OCI-LY7 (cell line): ENCODE measurements at regions not wholly inside any gene's neighbourhood (a gene's known extent, or its start where the extent isn't known, plus 50 kb on each side); places are given as distances from the start of the nearest gene placed in this dataset.
"Not testable (repeated sequence)": the region's sequence is repeated elsewhere in the genome, so short reads cannot be mapped to it uniquely, and the experiment has no call there.

Experiments used
- BruUV-seq: library from RNA; stranded (reverse); fragments of 400-500 nt; replicated peaks from 2 replicates; lab custom pipeline; 2021; lab: Mats Ljungman, UMichigan
- CTCF ChIA-PET: fragments of 300-600 bp; sonication (Branson Sonifier 250); formaldehyde crosslinking; loops from one replicate; lab custom pipeline; 2022; ENCODE audit warnings: antibody characterized with exemption; ENCODE audit not compliant: unreplicated experiment; lab: Charles Lee
- POLR2A ChIA-PET: fragments of 300-600 bp; sonication (Branson Sonifier 250); formaldehyde crosslinking; loops from one replicate; lab custom pipeline; 2022; ENCODE audit warnings: antibody characterized with exemption; lab: Charles Lee
- DNase-seq: peaks from one replicate; pipeline ENCODE4 v3.0.0-alpha.2; 2015; ENCODE audit warnings: low spot score
- H2AFZ ChIP-seq: fragments of 200-600 bp; sonication (generic), shearing (Covaris generic); 2 replicates; pipeline ENCODE4 v1.6.1; 2014; ENCODE audit warnings: mild to moderate bottlenecking, antibody characterized with exemption, low read length, moderate library complexity
- H3K27ac ChIP-seq: fragments of 200-600 bp; sonication (generic); 2 replicates; pipeline ENCODE4 v1.5.1; 2014; ENCODE audit warnings: mixed run types, low read depth, mild to moderate bottlenecking, moderate library complexity, low read length, inconsistent platforms; ENCODE audit not compliant: poor library complexity, severe bottlenecking
- H3K36me3 ChIP-seq: fragments of 200-600 bp; sonication (generic); 2 replicates; pipeline ENCODE4 v1.6.1; 2014; ENCODE audit warnings: mild to moderate bottlenecking, antibody characterized with exemption, low read length, moderate library complexity, mixed read lengths; ENCODE audit not compliant: insufficient read depth
- H3K4me1 ChIP-seq: fragments of 200-600 bp; sonication (generic); 2 replicates; pipeline ENCODE4 v1.5.1; 2014; ENCODE audit warnings: mild to moderate bottlenecking, low read length; ENCODE audit not compliant: insufficient read depth, poor library complexity, severe bottlenecking
- H3K4me2 ChIP-seq: fragments of 200-600 bp; sonication (generic); 2 replicates; pipeline ENCODE4 v1.6.1; 2014; ENCODE audit warnings: mild to moderate bottlenecking, low read length
- H3K4me3 ChIP-seq: fragments of 200-600 bp; sonication (generic); 2 replicates; pipeline ENCODE4 v1.5.1; 2014; ENCODE audit warnings: mild to moderate bottlenecking, low read depth, low read length; ENCODE audit not compliant: poor library complexity, severe bottlenecking
- H3K79me2 ChIP-seq: fragments of 200-600 bp; sonication (generic); 2 replicates; pipeline ENCODE4 v1.6.1; 2016; ENCODE audit warnings: low read depth, mild to moderate bottlenecking, low read length, moderate library complexity, mixed read lengths; ENCODE audit not compliant: insufficient read depth
- H3K9me2 ChIP-seq: fragments of 200-600 bp; sonication (generic); 2 replicates; pipeline ENCODE4 v1.6.1; 2016; ENCODE audit warnings: mild to moderate bottlenecking, low read length, mixed read lengths; ENCODE audit not compliant: insufficient read depth
- H3K9me3 ChIP-seq: fragments of 200-600 bp; sonication (generic); 2 replicates; pipeline ENCODE4 v1.6.1; 2014; ENCODE audit warnings: mild to moderate bottlenecking, mixed run types, low read length, mixed read lengths
- H4K20me1 ChIP-seq: fragments of 200-600 bp; sonication (generic); 2 replicates; pipeline ENCODE4 v1.6.1; 2014; ENCODE audit warnings: mild to moderate bottlenecking, antibody characterized with exemption, low read length, moderate library complexity, mixed read lengths; ENCODE audit not compliant: insufficient read depth
- EZH2phosphoT487 ChIP-seq: fragments of 200-600 bp; sonication (generic); IDR thresholded peaks from 2 replicates; pipeline ENCODE4 v1.6.1; 2018; ENCODE audit warnings: low read depth, borderline replicate concordance, mild to moderate bottlenecking, mixed run types, antibody characterized with exemption, low read length, moderate library complexity, mixed read lengths
- intact Hi-C: fragments of 100-400 bp; cut with micrococcal nuclease; formaldehyde crosslinking; loops from one replicate; pipeline ENCODE4 v1.10.0; 2022; ENCODE audit not compliant: unreplicated experiment
- TF ChIP-seq, protein P1 (sequence below): fragments of 200-600 bp; sonication (generic); conservative IDR thresholded peaks from 2 replicates; pipeline ENCODE4 v1.5.1; 2014; ENCODE audit warnings: mild to moderate bottlenecking, antibody characterized with exemption, low read length, moderate library complexity, mixed read lengths

DNA sequence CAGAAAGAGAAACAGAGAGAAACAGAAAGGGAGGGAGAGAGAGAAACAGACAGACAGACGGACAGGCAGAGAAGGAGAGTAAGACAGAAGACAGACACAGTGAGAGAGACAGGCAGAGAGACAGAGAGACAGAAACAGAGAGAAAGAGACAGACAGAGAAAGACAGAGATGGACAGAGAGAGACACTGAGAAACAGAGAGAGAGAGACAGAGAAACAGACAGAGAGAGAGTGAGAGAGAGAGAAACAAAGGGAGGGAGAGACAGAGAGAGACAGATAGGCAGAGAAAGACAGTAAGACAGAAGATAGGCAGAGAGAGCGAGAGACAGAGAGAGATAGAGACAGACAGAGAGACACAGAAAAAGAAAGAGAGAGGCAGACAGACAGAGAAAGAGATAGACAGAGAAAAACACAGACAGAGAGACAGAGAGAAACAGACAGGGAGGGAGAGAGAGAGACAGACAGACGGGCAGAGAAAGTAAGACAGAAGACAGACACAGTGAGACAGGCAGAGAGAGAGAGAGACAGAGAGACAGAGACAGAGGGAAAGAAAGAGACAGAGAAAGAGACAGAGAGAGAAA lies 753.4 kb upstream of the DEFB115 start:
- H4K20me1 ChIP-seq: no peaks in the 10 kb centered on the region

DNA sequence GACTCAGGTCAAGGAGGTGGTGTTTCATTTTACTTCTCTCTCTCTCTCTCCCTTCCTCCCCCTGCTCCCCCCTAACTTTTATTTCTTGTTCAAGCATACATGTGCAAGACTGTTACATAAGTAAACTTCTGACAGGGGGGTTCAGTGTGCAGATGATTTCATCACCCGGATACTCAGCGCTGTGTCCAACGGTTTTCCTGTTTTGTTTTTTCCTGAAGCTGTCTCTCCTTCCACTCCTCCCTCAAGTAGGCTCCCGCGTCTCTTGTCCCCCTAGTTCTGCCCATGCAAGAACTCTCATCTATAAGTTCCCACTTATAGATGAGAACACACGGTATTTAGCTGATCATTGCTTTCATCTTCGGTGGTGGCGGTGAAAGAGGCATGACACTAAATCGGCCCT lies 751.9 kb upstream of the DEFB115 start:
- BruUV-seq: no TSS peak
- Histone ChIP-seq H3K9me2 (no peaks in the 10 kb centered on the region), H3K4me2 (no peak overlapping the region), H3K4me3 (no peak overlapping the region), H3K4me1 (no peaks in the 10 kb centered on the region), H3K36me3 (no peaks in the 10 kb centered on the region), H2AFZ (no peak overlapping the region), H3K27ac (no peak overlapping the region), H3K79me2 (no peaks in the 10 kb centered on the region), H3K9me3 (no peaks in the 10 kb centered on the region), H4K20me1 (no peaks in the 10 kb centered on the region)
- DNase-seq: no peak
- ChIA-PET CTCF (no interaction called here), POLR2A (no interaction called here)
- TF ChIP-seq, protein P1, sequence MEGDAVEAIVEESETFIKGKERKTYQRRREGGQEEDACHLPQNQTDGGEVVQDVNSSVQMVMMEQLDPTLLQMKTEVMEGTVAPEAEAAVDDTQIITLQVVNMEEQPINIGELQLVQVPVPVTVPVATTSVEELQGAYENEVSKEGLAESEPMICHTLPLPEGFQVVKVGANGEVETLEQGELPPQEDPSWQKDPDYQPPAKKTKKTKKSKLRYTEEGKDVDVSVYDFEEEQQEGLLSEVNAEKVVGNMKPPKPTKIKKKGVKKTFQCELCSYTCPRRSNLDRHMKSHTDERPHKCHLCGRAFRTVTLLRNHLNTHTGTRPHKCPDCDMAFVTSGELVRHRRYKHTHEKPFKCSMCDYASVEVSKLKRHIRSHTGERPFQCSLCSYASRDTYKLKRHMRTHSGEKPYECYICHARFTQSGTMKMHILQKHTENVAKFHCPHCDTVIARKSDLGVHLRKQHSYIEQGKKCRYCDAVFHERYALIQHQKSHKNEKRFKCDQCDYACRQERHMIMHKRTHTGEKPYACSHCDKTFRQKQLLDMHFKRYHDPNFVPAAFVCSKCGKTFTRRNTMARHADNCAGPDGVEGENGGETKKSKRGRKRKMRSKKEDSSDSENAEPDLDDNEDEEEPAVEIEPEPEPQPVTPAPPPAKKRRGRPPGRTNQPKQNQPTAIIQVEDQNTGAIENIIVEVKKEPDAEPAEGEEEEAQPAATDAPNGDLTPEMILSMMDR: no peak
- TF ChIP-seq EZH2phosphoT487: no peak
- intact Hi-C loops: no loop called here

More for the DNA sequence above, 753.4 kb upstream of the DEFB115 start:
- no peak for TF ChIP-seq EZH2phosphoT487
- TF ChIP-seq, protein P1: no peak
- ChIA-PET CTCF (no interaction called here), POLR2A (no interaction called here)
- Histone ChIP-seq H3K79me2 (no peaks in the 10 kb centered on the region), H3K9me3 (no peaks in the 10 kb centered on the region), H3K9me2 (no peaks in the 10 kb centered on the region), H3K4me2 (no peak overlapping the region), H3K36me3 (no peaks in the 10 kb centered on the region), H3K4me1 (no peaks in the 10 kb centered on the region), H3K27ac (no peak overlapping the region), H2AFZ (no peak overlapping the region), H3K4me3 (no peak overlapping the region)
- no TSS peak for BruUV-seq
- intact Hi-C loops: no loop called here
- no peak for DNase-seq

DNA sequence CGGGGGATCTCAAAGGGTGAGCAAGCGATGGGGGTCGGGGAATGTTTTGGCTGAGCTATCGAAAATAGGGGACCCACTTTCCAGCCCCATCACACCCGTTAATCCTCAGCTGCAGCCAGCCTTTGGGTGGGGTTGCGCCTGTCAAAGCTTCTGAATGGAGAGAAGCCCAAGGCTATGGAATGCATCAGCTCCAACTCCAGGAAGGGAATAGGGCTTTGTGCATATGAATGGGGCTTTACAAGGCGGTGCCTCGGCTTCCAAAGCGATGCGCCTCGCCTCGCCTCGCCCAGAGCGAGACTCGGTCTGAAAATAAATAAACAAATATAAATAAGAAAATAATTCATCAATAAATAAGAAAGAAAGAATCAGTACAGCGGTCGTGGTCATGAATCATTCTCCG lies 751.4 kb upstream of the DEFB115 start:
- Histone ChIP-seq H2AFZ (no peak overlapping the region), H3K79me2 (no peaks in the 10 kb centered on the region), H3K9me2 (no peaks in the 10 kb centered on the region), H3K4me3 (no peak overlapping the region), H4K20me1 (no peaks in the 10 kb centered on the region), H3K27ac (no peak overlapping the region), H3K4me2 (no peak overlapping the region), H3K36me3 (no peaks in the 10 kb centered on the region), H3K9me3 (no peaks in the 10 kb centered on the region), H3K4me1 (no peaks in the 10 kb centered on the region)
- no peak for TF ChIP-seq EZH2phosphoT487
- TF ChIP-seq, protein P1: no peak
- no TSS peak for BruUV-seq
- CTCF ChIA-PET: no interaction called here
- intact Hi-C loops: no loop called here
- POLR2A ChIA-PET: no interaction called here
- no peak for DNase-seq

DNA sequence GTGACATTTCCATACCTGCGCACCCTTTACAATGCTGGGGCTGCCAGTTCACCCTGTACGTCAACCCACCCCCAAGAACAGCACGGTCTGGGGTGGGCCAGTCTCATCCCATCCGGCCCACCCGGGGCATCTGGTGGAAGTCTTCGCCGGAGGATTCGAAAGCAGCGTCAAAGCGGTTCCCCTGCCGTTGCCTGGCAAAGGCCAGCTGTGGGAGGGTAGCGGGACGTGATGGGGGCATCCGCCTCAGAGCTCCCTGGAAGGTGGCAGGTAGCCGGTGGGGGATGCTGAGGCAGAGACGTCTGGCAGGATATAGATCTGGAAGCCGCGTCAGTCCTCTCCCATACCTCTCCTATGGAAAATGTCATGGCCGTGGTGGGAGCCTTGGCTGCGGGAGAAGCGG lies 749.1 kb upstream of the DEFB115 start:
- H3K9me2 ChIP-seq, H3K4me1 ChIP-seq, H3K9me3 ChIP-seq, BruUV-seq, POLR2A ChIA-PET, H3K36me3 ChIP-seq, H3K27ac ChIP-seq, CTCF ChIA-PET, intact Hi-C loops, H3K79me2 ChIP-seq, H4K20me1 ChIP-seq, H3K4me3 ChIP-seq, H3K4me2 ChIP-seq, DNase-seq, H2AFZ ChIP-seq: not testable (repeated sequence)
